ENCODE measurements at regions not wholly inside any gene's neighbourhood (a gene's known extent, or its start where the extent isn't known, plus 50 kb on each side); places are given as distances from the start of the nearest gene placed in this dataset.
"Not testable (repeated sequence)": the region's sequence is repeated elsewhere in the genome, so short reads cannot be mapped to it uniquely, and the experiment has no call there.

- Histone ChIP-seq H3K9me3 (peaks cover 0 to 5% (median 0%) of the 10 kb centered on the region in 8 donors), H3K4me3 (no peak overlapping the region), H3K27ac (no peak overlapping the region), H3K27me3 (replicated peaks in 1 of 7) (no peaks in the 10 kb centered on the region), H3K36me3 (no peaks in the 10 kb centered on the region), H3K4me1 (no peaks in the 10 kb centered on the region)
- WGBS, 5 donors = 60 to 68% (median 67%) methylated on average over 11 to 12 of the region's 12 CpGs
- no peak for DNase-seq
- TF ChIP-seq CTCF (IDR thresholded peaks at IDR 0.05 in 8 of 11, conservative IDR thresholded peaks at IDR 0.05 in 3 of 11) (no peak), POLR2AphosphoS5 (IDR thresholded peaks at IDR 0.05) (no peak), POLR2A (IDR thresholded peaks at IDR 0.05) (no peak)
- intact Hi-C loops (cut with DNase I; ENCODE audit: low total_unique reads) = no loop called here
These were observed 75.9 kb downstream of the NAA11 start for GRCh38 chr4:79249881-79250503.

- Histone ChIP-seq H3K9me3 (peaks cover 0 to 5% (median 0%) of the 10 kb centered on the region in 8 donors), H3K36me3 (no peaks in the 10 kb centered on the region), H3K4me3 (no peak overlapping the region), H3K27me3 (replicated peaks in 1 of 7) (no peaks in the 10 kb centered on the region), H3K4me1 (no peaks in the 10 kb centered on the region), H3K27ac (no peak overlapping the region)
- intact Hi-C loops (cut with DNase I; ENCODE audit: low total_unique reads) = no loop called here
- DNase-seq = no peak
- TF ChIP-seq CTCF (IDR thresholded peaks at IDR 0.05 in 8 of 11, conservative IDR thresholded peaks at IDR 0.05 in 3 of 11) = no peak
- TF ChIP-seq POLR2AphosphoS5 (IDR thresholded peaks at IDR 0.05) = no peak
- no peak for TF ChIP-seq POLR2A (IDR thresholded peaks at IDR 0.05)
- WGBS, 5 donors = 86 to 98% (median 92%) methylated on average over 4 to 5 of the region's 5 CpGs
These were observed 77.3 kb downstream of the NAA11 start for GRCh38 chr4:79248610-79249009.

DNA sequence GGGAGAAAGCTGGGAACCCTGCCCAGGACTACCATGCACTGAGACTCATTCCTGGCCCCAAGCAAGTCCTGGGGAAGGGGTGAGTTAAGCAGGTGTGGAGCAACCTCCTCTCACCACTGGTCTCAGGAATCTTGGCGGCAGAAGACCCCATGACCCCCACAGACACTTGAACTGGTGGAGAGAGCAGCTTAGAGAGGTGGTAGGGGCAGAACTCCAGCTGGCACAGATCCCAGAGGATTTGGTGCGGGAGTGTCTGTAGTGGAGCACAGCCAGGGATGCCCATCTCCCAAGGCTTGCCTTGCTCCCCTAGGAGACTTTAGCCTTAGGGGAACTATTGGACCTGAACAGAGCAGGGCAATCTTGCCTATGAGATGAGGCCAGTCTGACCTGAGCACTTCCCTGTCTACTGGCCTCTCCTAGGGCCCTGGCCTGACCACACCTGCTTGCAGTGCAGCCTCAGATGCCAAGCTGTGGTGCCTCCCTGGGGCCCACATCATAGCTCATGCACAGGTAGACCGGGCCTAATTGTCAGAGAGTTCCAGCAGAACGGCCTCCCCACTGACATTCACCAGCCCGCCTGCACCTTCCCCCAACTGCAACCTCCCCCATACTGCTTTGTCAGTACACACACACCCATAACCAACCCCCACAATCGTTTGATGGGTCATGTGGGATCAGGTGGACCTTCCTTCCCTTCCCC, 78.0 kb downstream of the NAA11 start:
- H3K4me3 ChIP-seq = no peak overlapping the region
- H3K27ac ChIP-seq = no peak overlapping the region
- no peaks in the 10 kb centered on the region for H3K36me3 ChIP-seq
- peaks cover 0 to 5% (median 0%) of the 10 kb centered on the region in 8 donors for H3K9me3 ChIP-seq
- no peaks in the 10 kb centered on the region for H3K27me3 ChIP-seq (replicated peaks in 1 of 7)
- WGBS, 5 donors = 64 to 91% (median 84%) methylated on average over 6 of the region's 6 CpGs
- no peak for DNase-seq
- no peaks in the 10 kb centered on the region for H3K4me1 ChIP-seq
- intact Hi-C loops (cut with DNase I; ENCODE audit: low total_unique reads) = no loop called here
- no peak for TF ChIP-seq CTCF (IDR thresholded peaks at IDR 0.05 in 8 of 11, conservative IDR thresholded peaks at IDR 0.05 in 3 of 11)
- TF ChIP-seq POLR2AphosphoS5 (IDR thresholded peaks at IDR 0.05) = no peak
- no peak for TF ChIP-seq POLR2A (IDR thresholded peaks at IDR 0.05)

DNA sequence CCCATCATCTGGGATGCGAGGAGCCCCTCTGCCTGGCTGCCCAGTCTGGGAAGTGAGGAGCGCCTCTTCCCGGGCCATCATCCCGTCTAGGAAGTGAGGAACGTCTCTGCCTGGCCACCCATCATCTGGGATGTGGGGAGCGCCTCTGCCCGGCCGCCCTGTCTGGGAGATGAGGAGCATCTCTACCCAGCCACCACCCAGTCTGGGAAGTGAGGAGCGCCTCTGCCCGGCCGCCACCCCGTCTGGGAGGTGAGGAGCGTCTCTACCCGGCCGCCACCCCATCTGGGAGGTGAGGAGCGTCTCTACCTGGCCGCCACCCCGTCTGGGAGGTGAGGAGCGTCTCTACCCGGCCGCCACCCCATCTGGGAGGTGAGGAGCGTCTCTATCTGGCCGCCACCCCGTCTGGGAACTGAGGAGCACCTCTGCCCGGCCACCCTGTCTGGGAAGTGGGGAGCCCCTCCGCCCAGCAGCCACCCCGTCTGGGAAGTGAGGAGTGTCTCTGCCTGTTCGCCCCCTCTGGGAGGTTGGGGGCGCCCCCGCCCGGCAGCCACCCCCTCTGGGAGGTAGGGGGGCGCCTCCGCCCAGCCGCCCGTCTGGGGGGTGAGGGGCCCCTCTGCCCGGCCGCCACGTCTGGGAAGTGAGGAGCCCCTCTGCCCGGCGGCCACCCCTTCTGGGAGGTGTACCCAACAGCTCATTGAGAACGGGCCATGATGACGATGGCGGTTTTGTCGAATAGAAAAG, 80.5 kb downstream of the NAA11 start:
- intact Hi-C loops (cut with DNase I; ENCODE audit: low total_unique reads); H3K27ac ChIP-seq; H3K4me1 ChIP-seq; H3K36me3 ChIP-seq; H3K9me3 ChIP-seq; H3K27me3 ChIP-seq (replicated peaks in 1 of 7); H3K4me3 ChIP-seq; DNase-seq: not testable (repeated sequence)
- 86 to 91% (median 87%) methylated on average over 30 to 44 of the region's 44 CpGs for WGBS, 5 donors
